Keratinocyte (primary cell): ENCODE measurements at regions not wholly inside any gene's neighbourhood (a gene's known extent, or its start where the extent isn't known, plus 50 kb on each side); places are given as distances from the start of the nearest gene placed in this dataset.

Experiments
- CTCF ChIP-seq, 3 experiments: IDR thresholded peaks in 1 of 3; conservative IDR thresholded peaks in 1 of 3; optimal IDR thresholded peaks in 1 of 3; 2 replicates in 2 of 3; 3 replicates in 1 of 3; pipeline versions ENCODE3 to v1.5.1; 2011; ENCODE audit warnings: low read length in 3 of 3, mild to moderate bottlenecking in 3 of 3, moderate library complexity in 2 of 3, control low read depth in 1 of 3, inconsistent platforms in 1 of 3; ENCODE audit not compliant: insufficient read depth in 2 of 3; ENCODE audit errors: extremely low read depth in 1 of 3
- EZH2 ChIP-seq: IDR thresholded peaks from one replicate; pipeline ENCODE4 v1.6.1; 2012; ENCODE audit warnings: inconsistent platforms, mild to moderate bottlenecking, low read length, moderate library complexity

- no peak for TF ChIP-seq CTCF (optimal IDR thresholded peaks at IDR 0.05 in 1 of 3, IDR thresholded peaks at IDR 0.05 in 1 of 3, conservative IDR thresholded peaks at IDR 0.05 in 1 of 3; ENCODE audit: extremely low read depth in 1 of 3, insufficient read depth in 2 of 3, low read length in 3 of 3)
- TF ChIP-seq EZH2: no peak
These were observed 69.5 kb upstream of the GATA5 start for GRCh38 chr20:62545271-62545670.
